Stimulated activated CD8-positive, alpha-beta memory T cell treated with anti-CD3 and anti-CD28 coated beads, Interleukin-7, amount 100 ng/mL, for 4 hours (primary cell): ENCODE measurements at regions not wholly inside any gene's neighbourhood (a gene's known extent, or its start where the extent isn't known, plus 50 kb on each side); places are given as distances from the start of the nearest gene placed in this dataset.
"Not testable (repeated sequence)": the region's sequence is repeated elsewhere in the genome, so short reads cannot be mapped to it uniquely, and the experiment has no call there.

ENCODE experiments used
- DNase-seq, 2 donors: peaks; one replicate each; pipeline ENCODE4 v3.0.0-alpha.2; 2020; ENCODE audit warnings: low read depth in 2 of 2

DNA sequence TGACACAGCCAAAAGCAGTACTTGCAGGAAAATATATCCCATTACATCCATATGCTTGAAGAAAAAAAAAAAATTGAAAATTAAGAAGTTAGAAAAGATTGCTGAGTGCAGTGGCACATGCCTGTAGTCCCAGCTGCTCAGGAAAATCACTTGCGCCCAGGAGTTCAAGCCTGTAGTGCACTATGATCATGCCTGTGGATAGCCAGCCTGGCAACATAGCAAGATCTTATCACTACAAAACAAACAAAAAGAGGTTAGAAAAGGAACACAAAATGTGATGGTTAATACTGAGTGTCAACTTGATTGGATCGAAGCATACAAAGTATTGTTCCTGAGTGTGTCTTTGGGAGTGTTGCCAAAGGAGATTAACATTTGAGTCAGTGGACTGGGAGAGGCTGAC lies 361.9 kb downstream of the NYAP2 start:
- no peak for DNase-seq

DNA sequence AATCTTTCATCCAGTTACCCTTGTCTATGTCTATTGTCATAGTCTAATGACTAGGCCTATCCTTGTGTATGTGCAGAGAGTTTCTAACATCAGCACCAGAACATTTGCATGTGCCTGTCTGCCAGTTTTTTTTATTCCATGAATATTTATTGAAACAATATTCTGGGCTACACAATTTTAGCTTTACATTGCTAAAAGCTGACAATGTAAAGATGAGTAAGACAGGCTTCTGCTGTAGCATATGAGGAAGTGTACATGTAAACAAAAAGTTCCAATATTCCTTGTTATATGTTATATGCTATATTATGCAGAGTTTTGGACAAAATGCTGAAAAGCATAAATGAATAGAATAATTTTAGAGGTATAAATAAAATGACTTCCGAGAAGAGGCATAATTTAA lies 357.7 kb downstream of the NYAP2 start:
- DNase-seq: no peak

DNA sequence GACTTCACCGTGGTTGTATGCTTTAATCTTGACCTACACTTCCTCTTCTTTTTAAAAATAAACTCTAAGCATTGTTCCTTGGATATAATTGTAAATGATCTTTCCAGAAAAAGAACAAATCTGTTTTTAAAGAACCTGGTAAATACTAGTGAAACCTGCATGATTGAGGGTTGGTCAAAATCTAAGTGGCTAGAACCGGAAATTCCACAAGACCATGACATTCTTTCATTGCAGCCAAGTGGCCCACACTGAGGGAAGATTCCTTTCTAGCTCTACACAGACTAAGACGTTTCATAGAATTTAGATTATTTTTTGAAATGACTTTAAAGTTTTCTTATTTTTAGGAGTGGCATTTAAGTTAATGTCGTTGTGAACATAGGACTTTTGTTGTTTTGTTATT lies 356.7 kb downstream of the NYAP2 start:
- DNase-seq: no peak

DNA sequence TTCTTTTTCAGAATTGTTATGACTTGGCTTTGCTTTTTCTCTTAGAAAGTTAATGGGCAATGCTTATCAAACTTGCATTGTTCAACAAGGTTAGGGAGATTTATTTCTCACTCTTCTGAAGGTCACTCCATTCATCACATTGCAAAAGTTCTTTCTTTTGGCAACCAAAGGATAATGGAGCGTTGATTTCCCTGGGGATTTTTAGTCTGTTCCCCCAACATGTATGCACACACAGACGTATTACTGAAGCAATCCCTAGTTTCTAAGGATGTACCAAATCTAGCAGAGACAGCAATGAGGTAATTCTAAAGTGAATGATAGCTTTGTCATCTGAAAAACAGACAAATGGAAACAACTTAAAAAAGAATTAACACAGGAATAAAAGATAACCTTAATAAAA lies 349.1 kb downstream of the NYAP2 start:
- no peak for DNase-seq

DNA sequence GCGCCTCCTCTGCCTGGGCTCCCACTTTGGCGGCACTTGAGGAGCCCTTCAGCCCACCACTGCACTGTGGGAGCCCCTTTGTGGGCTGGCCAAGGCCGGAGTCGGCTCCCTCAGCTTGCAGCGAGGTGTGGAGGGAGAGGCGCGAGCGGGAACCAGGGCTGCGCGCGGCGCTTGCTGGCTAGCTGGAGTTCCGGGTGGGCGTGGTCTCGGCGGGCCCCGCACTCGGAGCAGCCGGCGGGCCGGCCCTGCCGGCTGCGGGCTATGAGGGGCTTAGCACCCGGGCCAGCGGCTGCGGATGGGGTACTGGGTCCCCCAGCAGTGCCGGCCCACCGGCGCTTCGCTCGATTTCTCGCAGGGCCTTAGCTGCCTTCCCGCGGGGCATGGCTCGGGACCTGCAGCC lies 344.5 kb downstream of the NYAP2 start:
- DNase-seq: not testable (repeated sequence)

DNA sequence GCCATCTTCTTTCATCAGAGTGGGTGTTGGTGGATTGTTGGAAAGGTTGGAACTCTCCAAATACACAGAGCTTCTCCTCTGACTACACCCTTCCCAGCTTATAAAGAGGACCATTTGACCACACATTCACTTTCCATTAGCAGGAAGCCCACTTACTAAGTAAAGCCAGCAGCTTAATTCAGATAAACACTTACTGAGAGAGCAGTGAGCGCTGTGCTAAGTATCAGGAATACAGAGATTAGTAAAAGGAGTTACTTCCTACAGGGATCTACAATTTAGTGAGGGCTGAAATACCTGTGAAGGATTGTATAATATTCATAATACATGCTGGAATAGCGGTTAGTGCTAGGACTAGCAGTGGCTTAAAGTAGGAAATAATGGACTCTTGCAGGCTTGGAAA lies 343.0 kb downstream of the NYAP2 start:
- DNase-seq: no peak

DNA sequence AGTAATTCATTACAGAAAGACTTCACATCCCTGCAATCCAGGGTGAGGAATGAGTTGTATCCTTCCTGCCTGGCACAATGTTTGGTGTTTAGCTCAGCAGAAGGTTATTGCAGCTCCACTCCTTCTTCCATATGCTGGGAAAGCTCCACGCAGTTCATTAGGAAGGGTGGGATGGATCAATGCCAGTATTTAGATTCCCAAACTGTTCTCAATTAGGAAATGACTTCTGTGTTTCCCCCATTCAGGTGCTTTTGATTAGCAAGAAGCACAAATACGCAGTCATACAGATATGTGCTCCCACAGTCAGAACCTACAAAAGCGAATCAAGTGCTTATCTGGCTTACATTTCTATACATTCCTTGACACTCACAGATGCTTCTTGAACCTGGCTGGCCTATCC lies 340.6 kb downstream of the NYAP2 start:
- DNase-seq: no peak

DNA sequence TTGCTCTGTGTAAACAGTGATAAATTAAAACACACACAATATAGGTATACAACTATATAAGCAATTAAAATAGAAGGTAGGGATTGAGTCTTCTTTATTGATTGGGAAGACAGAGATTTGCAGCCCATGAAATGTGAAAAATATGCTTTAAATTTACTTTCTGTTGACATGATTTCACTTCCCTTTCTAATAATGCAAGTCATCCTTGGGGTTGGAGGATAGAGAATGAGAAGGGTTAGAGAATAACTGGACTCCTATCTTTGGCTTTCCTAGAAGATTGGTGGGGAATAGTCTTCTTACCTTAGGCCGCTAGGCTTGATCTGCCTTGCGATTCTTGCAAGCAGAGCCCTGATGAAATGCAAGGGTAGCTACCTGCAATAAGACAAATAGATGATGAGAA lies 339.8 kb downstream of the NYAP2 start:
- DNase-seq: no peak

DNA sequence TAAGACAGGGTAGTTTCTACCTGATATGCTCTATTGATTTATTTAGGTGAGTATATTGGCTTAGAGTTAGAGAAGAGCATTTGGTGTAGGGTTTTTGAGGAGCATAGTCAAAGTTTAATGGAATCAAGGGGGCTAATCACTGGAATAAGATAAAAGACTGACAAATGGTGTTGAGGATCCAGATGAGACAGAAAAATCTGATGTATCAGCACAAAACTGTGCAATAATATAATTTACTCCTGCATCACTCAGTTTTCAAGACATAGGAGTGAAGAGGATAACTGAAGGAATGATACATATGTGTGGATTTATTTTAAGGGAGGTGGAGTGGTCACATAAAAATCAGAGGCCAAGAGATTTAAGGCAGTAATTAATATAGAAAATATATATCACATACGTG lies 339.2 kb downstream of the NYAP2 start:
- DNase-seq: no peak

DNA sequence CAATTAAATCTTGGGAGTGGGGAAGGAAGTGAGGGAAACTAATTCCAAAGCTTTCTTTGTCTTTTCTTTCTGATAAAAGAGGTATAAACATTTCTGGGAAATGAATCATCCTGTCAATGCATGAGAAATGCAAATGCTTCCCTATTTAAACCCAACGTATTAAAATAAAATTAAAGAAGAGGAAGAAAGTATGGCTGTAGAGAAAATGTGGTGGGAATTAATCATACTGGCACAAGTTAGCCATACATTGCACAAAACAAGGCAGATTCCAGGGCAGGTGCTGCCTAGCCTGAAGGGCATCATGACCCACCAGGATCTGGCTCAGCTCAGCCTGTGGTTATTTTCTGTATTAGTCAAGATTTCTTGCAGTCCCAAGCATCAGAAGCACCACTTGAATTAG lies 338.0 kb downstream of the NYAP2 start:
- DNase-seq: no peak

DNA sequence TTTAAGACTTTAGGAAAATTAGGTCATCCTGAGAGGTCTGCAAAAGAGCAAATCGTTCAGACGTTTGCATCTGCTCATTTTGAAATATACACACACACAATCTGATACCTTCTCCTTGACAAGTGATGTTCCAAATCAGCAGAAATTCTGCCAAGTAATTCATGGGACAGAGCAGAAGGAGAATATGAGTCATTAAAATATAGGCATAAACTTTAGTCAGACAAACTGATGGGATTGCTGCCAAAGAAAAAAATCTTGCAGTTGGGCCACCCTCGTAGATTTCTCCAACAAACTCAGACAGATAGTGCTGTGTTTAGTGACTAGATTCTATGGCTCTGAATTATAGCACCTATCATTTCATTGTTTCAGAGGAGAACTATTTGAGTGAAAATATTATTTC lies 336.3 kb downstream of the NYAP2 start:
- DNase-seq: no peak

DNA sequence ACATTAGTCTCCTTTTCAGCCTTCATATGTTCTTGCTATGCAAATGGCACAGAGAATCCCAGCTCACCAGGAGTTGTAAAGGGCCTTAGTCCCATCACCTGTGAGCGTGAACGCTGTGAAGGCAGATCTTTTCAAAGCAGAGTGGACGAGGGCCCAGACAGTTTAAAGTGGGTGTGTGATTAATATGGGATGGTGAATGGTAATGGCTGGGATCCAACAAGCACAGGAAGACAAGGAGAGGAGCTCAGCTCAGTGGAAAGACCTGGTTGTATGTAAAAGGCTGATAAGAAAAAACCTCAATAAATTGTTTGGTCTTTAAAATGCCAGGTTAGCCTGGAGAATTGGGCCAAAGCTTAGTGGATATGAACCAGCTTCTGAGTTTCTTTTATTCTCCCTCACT lies 326.2 kb downstream of the NYAP2 start:
- DNase-seq: no peak
